AG09309 (cell line): ENCODE measurements at regions not wholly inside any gene's neighbourhood (a gene's known extent, or its start where the extent isn't known, plus 50 kb on each side); places are given as distances from the start of the nearest gene placed in this dataset.

Experiments used
- DNase-seq: peaks from one replicate; pipeline ENCODE4 v3.0.0-alpha.2; 2010; ENCODE audit warnings: low read depth
- H3K4me3 ChIP-seq: 2 replicates; pipeline ENCODE4 v1.5.1; 2011; ENCODE audit warnings: mild to moderate bottlenecking, low read depth, low read length, moderate library complexity; ENCODE audit not compliant: control insufficient read depth
- CTCF ChIP-seq: IDR thresholded peaks from 2 replicates; pipeline ENCODE4 v1.5.1; 2011; ENCODE audit warnings: mild to moderate bottlenecking, low read depth, low read length, inconsistent platforms; ENCODE audit not compliant: insufficient read depth, control insufficient read depth; ENCODE audit errors: missing control alignments

- H3K4me3 ChIP-seq, result no peak overlapping the region
- DNase-seq, result no peak
- no peak for TF ChIP-seq CTCF
Observed at GRCh38 chr1:229141271-229141670, 129.6 kb upstream of the RAB4A start.

GRCh38 chr1:229141689-229142377, 129.1 kb upstream of the RAB4A start:
- TF ChIP-seq CTCF, result no peak
- no peak for DNase-seq
- no peak overlapping the region for H3K4me3 ChIP-seq

- DNase-seq, result no peak
- H3K4me3 ChIP-seq, result no peak overlapping the region
- TF ChIP-seq CTCF, result no peak
Observed at GRCh38 chr1:229142471-229142870, 128.4 kb upstream of the RAB4A start.

GRCh38 chr1:229146647-229147046, 124.3 kb upstream of the RAB4A start:
- TF ChIP-seq CTCF, result no peak
- no peak overlapping the region for H3K4me3 ChIP-seq
- DNase-seq, result no peak

GRCh38 chr1:229147072-229147471, 123.8 kb upstream of the RAB4A start:
- DNase-seq, result no peak
- TF ChIP-seq CTCF, result no peak
- H3K4me3 ChIP-seq, result no peak overlapping the region

GRCh38 chr1:229148041-229148671, 122.8 kb upstream of the RAB4A start:
- DNase-seq, result no peak
- TF ChIP-seq CTCF, result no peak
- no peak overlapping the region for H3K4me3 ChIP-seq
